IMR-90 (cell line): ENCODE measurements at regions not wholly inside any gene's neighbourhood (a gene's known extent, or its start where the extent isn't known, plus 50 kb on each side); places are given as distances from the start of the nearest gene placed in this dataset.

Source experiments
- ATAC-seq: fragments of 200-7000 bp; cut with Tn5 transposase; 2 replicates; pipeline ENCODE4 v1.9.1; 2020; ENCODE audit warnings: low read depth, mild to moderate bottlenecking, moderate library complexity
- BruUV-seq: library from RNA; stranded (reverse); fragments of 400-500 nt; replicated peaks from 2 replicates; lab custom pipeline; 2021; lab: Mats Ljungman, UMichigan
- CTCF ChIA-PET: fragments of 300-600 bp; formaldehyde crosslinking; extraction: SDS; loops from one replicate; lab custom pipeline; 2021; ENCODE audit warnings: antibody characterized with exemption; lab: Yijun Ruan, JAX
- POLR2A ChIA-PET: fragments of 300-600 bp; sonication (Branson Sonifier 250); formaldehyde crosslinking; loops from one replicate; lab custom pipeline; 2022; ENCODE audit warnings: antibody characterized with exemption; ENCODE audit not compliant: unreplicated experiment; lab: Charles Lee
- DNase-seq: peaks from one replicate; pipeline ENCODE4 v3.0.0; 2013
- H2AFZ ChIP-seq: replicated peaks from 2 replicates; pipeline ENCODE3; 2013; ENCODE audit warnings: low read length, mild to moderate bottlenecking; ENCODE audit not compliant: poor library complexity
- H2AK5ac ChIP-seq: 2 replicates; pipeline ENCODE4 v1.6.1; 2013; ENCODE audit warnings: low read depth, low read length, inconsistent platforms
- H2AK9ac ChIP-seq: replicated peaks from 2 replicates; pipeline ENCODE3; 2013; ENCODE audit warnings: mild to moderate bottlenecking, low read depth, low read length, moderate library complexity; ENCODE audit not compliant: poor library complexity
- H2BK120ac ChIP-seq: 2 replicates; pipeline ENCODE4 v1.6.1; 2013; ENCODE audit warnings: low read depth, low read length, inconsistent platforms
- H2BK15ac ChIP-seq: 3 replicates; pipeline ENCODE4 v1.6.1; 2013; ENCODE audit warnings: low read depth, low read length, inconsistent platforms
- H2BK20ac ChIP-seq: 2 replicates; pipeline ENCODE4 v1.6.1; 2013; ENCODE audit warnings: low read depth, mild to moderate bottlenecking, inconsistent platforms, low read length, moderate library complexity
- H2BK5ac ChIP-seq: 2 replicates; pipeline ENCODE4 v1.6.1; 2013; ENCODE audit warnings: mild to moderate bottlenecking, low read depth, low read length, inconsistent platforms; ENCODE audit not compliant: poor library complexity, severe bottlenecking
- H3K14ac ChIP-seq: replicated peaks from 2 replicates; pipeline ENCODE4 v1.6.1; 2013; ENCODE audit warnings: low read depth, low read length, inconsistent platforms
- H3K18ac ChIP-seq: 2 replicates; pipeline ENCODE4 v1.6.1; 2013; ENCODE audit warnings: low read depth, low read length, control low read depth
- H3K23ac ChIP-seq: 2 replicates; pipeline ENCODE4 v1.6.1; 2013; ENCODE audit warnings: low read depth, low read length, inconsistent platforms
- H3K27ac ChIP-seq: 2 replicates; pipeline ENCODE4 v1.5.1; 2013; ENCODE audit warnings: mild to moderate bottlenecking, control low read depth, low read length; ENCODE audit not compliant: insufficient read depth
- H3K27me3 ChIP-seq: 2 replicates; pipeline ENCODE4 v1.6.1; 2013; ENCODE audit warnings: low read length; ENCODE audit not compliant: control insufficient read depth, insufficient read depth
- H3K36me3 ChIP-seq: 2 replicates; pipeline ENCODE4 v1.6.1; 2013; ENCODE audit warnings: low read length, mixed read lengths; ENCODE audit not compliant: control insufficient read depth, insufficient read depth
- H3K4ac ChIP-seq: 2 replicates; pipeline ENCODE4 v1.6.1; 2013; ENCODE audit warnings: low read depth, low read length, inconsistent platforms
- H3K4me1 ChIP-seq: 2 replicates; pipeline ENCODE4 v1.6.1; 2013; ENCODE audit warnings: low read length, mixed read lengths; ENCODE audit not compliant: control insufficient read depth, insufficient read depth
- H3K4me2 ChIP-seq: 2 replicates; pipeline ENCODE4 v1.6.1; 2013; ENCODE audit warnings: low read depth, mild to moderate bottlenecking, control low read depth, low read length, moderate library complexity
- H3K4me3 ChIP-seq: 2 replicates; pipeline ENCODE4 v1.5.1; 2013; ENCODE audit warnings: low read depth, mild to moderate bottlenecking, control low read depth, low read length, moderate library complexity; ENCODE audit not compliant: insufficient read depth
- H3K56ac ChIP-seq: 2 replicates; pipeline ENCODE4 v1.6.1; 2013; ENCODE audit warnings: low read length, inconsistent platforms; ENCODE audit not compliant: insufficient read depth; ENCODE audit errors: extremely low read depth
- H3K79me1 ChIP-seq, 2 experiments: 2 replicates each; pipeline ENCODE4 v1.6.1; 2013; ENCODE audit warnings: low read length in 2 of 2, inconsistent platforms in 1 of 2, low read depth in 1 of 2
- H3K9ac ChIP-seq: 2 replicates; pipeline ENCODE4 v1.6.1; 2013; ENCODE audit warnings: low read depth, low read length, control low read depth
- H3K9me1 ChIP-seq: 2 replicates; pipeline ENCODE4 v1.6.1; 2013; ENCODE audit warnings: low read length, inconsistent platforms; ENCODE audit not compliant: insufficient read depth
- H3K9me3 ChIP-seq: 2 replicates; pipeline ENCODE4 v1.6.1; 2013; ENCODE audit warnings: low read length; ENCODE audit not compliant: control insufficient read depth, insufficient read depth
- H4K20me1 ChIP-seq: 2 replicates; pipeline ENCODE4 v1.6.1; 2013; ENCODE audit warnings: low read length, inconsistent platforms; ENCODE audit not compliant: insufficient read depth
- H4K5ac ChIP-seq: 2 replicates; pipeline ENCODE4 v1.6.1; 2013; ENCODE audit warnings: mild to moderate bottlenecking, low read depth, low read length, control low read depth
- H4K8ac ChIP-seq, 2 experiments: 2 replicates each; pipeline ENCODE4 v1.6.1; 2013; ENCODE audit warnings: low read depth in 2 of 2, low read length in 2 of 2, control low read depth in 1 of 2, inconsistent platforms in 1 of 2
- H4K91ac ChIP-seq: 2 replicates; pipeline ENCODE4 v1.6.1; 2013; ENCODE audit warnings: low read depth, low read length, inconsistent platforms; ENCODE audit not compliant: insufficient read depth
- MAZ ChIP-seq: IDR thresholded peaks from 2 replicates; pipeline ENCODE4 v1.6.1; 2012; ENCODE audit warnings: low read depth, mild to moderate bottlenecking, low read length, improper control_type of control experiment, moderate library complexity, borderline replicate concordance
- RFX5 ChIP-seq: IDR thresholded peaks from 2 replicates; pipeline ENCODE4 v1.8.0; 2012; ENCODE audit warnings: low read depth, mild to moderate bottlenecking, low read length, moderate library complexity
- WGBS, 2 experiments: methylation state at CpG; one replicate each; pipeline versions ENCODE4 v1.1.5 to v1.1.7; 2013; ENCODE audit warnings: missing lambda C conversion rate in 2 of 2; ENCODE audit not compliant: insufficient read length in 1 of 2; ENCODE audit errors: extremely low coverage in 2 of 2; 5-methylcytosine and 5-hydroxymethylcytosine counted together
- dilution Hi-C: fragments of 300-500 bp; cut with HindIII; formaldehyde crosslinking; loops from one replicate; pipeline ENCODE4 v1.14.3; 2018; ENCODE audit warnings: low sequenced_read_pairs; ENCODE audit not compliant: unreplicated experiment
- in situ Hi-C: fragments of 300-500 bp; cut with MboI; formaldehyde crosslinking; loops from 3 replicates; pipeline ENCODE4 v1.14.3; 2019; ENCODE audit warnings: low sequenced_read_pairs, inconsistent platforms, mixed read lengths
- intact Hi-C: fragments of 100-400 bp; cut with micrococcal nuclease; formaldehyde crosslinking; loops from 2 replicates; pipeline ENCODE4 v1.10.0; 2022

- Histone ChIP-seq H2AK5ac (no peak overlapping the region), H2AK9ac (no peak overlapping the region), H3K56ac (no peak overlapping the region), H4K5ac (no peak overlapping the region), H3K23ac (no peak overlapping the region), H3K14ac (no peak overlapping the region), H3K4me3 (no peak overlapping the region), H3K79me1 (no peaks in the 10 kb centered on the region), H3K9me3 (no peaks in the 10 kb centered on the region), H3K4ac (no peak overlapping the region), H3K27ac (no peak overlapping the region), H2BK5ac (no peak overlapping the region), H2BK120ac (no peak overlapping the region), H4K91ac (no peak overlapping the region), H3K27me3 (peaks cover 2% of the 10 kb centered on the region), H3K9me1 (no peaks in the 10 kb centered on the region), H3K36me3 (no peaks in the 10 kb centered on the region), H4K20me1 (no peaks in the 10 kb centered on the region), H3K18ac (no peak overlapping the region), H2BK15ac (no peak overlapping the region), H2AFZ (no peak overlapping the region), H3K4me1 (no peaks in the 10 kb centered on the region), H3K9ac (no peak overlapping the region), H3K4me2 (no peak overlapping the region), H2BK20ac (no peak overlapping the region), H4K8ac (no peak overlapping the region)
- BruUV-seq, result no TSS peak
- WGBS, 2 experiments, result no CpG with 5 or more reads among the region's 4 CpGs
- POLR2A ChIA-PET, result no interaction called here
- dilution Hi-C loops, result no loop called here
- intact Hi-C loops, result no loop called here
- DNase-seq, result no peak
- in situ Hi-C loops, result no loop called here
- CTCF ChIA-PET, result no interaction called here
- no peak for TF ChIP-seq RFX5
- TF ChIP-seq MAZ, result no peak
- no peak for ATAC-seq
Measured at GRCh38 chr2:236360496-236360895, 96.3 kb upstream of the ASB18 start.
